CD4-positive, CD25-positive, alpha-beta regulatory T cell (primary cell): ENCODE measurements at regions not wholly inside any gene's neighbourhood (a gene's known extent, or its start where the extent isn't known, plus 50 kb on each side); places are given as distances from the start of the nearest gene placed in this dataset.

ENCODE experiments used
- ATAC-seq, 2 donors: fragments of 150-1000 bp; cut with Tn5 transposase; one replicate each; pipeline ENCODE4 v1.10.0; 2021; ENCODE audit warnings: low read depth in 2 of 2, moderate number of reproducible peaks in 2 of 2, moderate library complexity in 1 of 2
- DNase-seq, 3 donors: peaks; one replicate each; pipeline versions ENCODE4 v3.0.0 to v3.0.0-alpha.2; 2012 to 2022; ENCODE audit warnings: mixed read lengths in 1 of 3
- H3K27ac ChIP-seq: one replicate; pipeline ENCODE4 v1.7.0; 2013; ENCODE audit warnings: mild to moderate bottlenecking, low read length; ENCODE audit not compliant: insufficient read depth, poor library complexity, severe bottlenecking
- H3K27me3 ChIP-seq: one replicate; pipeline ENCODE4 v1.7.0; 2013; ENCODE audit warnings: low read length; ENCODE audit not compliant: control insufficient read depth, insufficient read depth
- H3K36me3 ChIP-seq: one replicate; pipeline ENCODE4 v1.7.0; 2013; ENCODE audit warnings: mild to moderate bottlenecking, low read length, moderate library complexity; ENCODE audit not compliant: control insufficient read depth, insufficient read depth
- H3K4me1 ChIP-seq: 2 replicates; pipeline ENCODE4 v1.7.0; 2013; ENCODE audit warnings: mild to moderate bottlenecking, low read length; ENCODE audit not compliant: insufficient read depth, control insufficient read depth, poor library complexity, severe bottlenecking
- H3K4me3 ChIP-seq: one replicate; pipeline ENCODE4 v1.7.0; 2013; ENCODE audit warnings: low read depth, mild to moderate bottlenecking, low read length, moderate library complexity
- H3K9me3 ChIP-seq, 2 experiments: 1 replicate in 1 of 2; 2 replicates in 1 of 2; pipeline ENCODE4 v1.7.0; 2013; ENCODE audit warnings: low read length in 2 of 2, mild to moderate bottlenecking in 1 of 2, moderate library complexity in 1 of 2; ENCODE audit not compliant: control insufficient read depth in 2 of 2
- H3K27ac Mint-ChIP-seq, 3 donors: one replicate each; pipeline ENCODE4 v1.8.0; 2020 to 2022; ENCODE audit warnings: mild to moderate bottlenecking in 3 of 3, mixed read lengths in 3 of 3, moderate library complexity in 2 of 3
- H3K27me3 Mint-ChIP-seq: one replicate; pipeline ENCODE4 v1.8.0; 2022; ENCODE audit warnings: mild to moderate bottlenecking, mixed read lengths
- H3K36me3 Mint-ChIP-seq: one replicate; pipeline ENCODE4 v1.8.0; 2020; ENCODE audit warnings: mixed read lengths
- H3K4me1 Mint-ChIP-seq, 4 donors: one replicate each; pipeline ENCODE4 v1.8.0; 2020 to 2022; ENCODE audit warnings: mixed read lengths in 4 of 4, mild to moderate bottlenecking in 1 of 4
- H3K4me3 Mint-ChIP-seq, 4 donors: one replicate each; pipeline ENCODE4 v1.8.0; 2020 to 2022; ENCODE audit warnings: mild to moderate bottlenecking in 4 of 4, mixed read lengths in 4 of 4, moderate library complexity in 3 of 4
- H3K9me3 Mint-ChIP-seq, 7 donors: one replicate each; pipeline ENCODE4 v1.8.0; 2020 to 2022; ENCODE audit warnings: mixed read lengths in 7 of 7, mild to moderate bottlenecking in 3 of 7, moderate library complexity in 2 of 7

DNA sequence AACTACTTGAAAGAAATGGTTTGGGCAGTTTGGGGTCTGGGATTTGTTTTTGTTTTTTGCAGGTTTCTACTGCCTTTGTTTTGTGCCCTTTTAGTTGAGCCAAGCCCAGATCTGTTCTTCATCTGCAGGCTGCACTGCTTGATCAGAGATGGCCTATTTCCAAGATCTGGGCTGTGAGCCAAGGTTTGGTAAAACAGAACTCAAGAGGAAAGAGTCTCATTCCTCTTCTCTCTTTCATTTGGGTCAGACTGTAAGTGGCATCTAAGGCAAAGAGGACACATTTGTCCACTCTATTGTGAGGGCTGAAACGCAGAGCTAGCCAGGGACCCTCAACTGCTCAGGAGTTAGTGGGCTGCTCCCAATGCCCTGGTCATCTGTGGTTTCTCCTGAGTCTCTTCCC lies 104.4 kb upstream of the UBE3A start:
- Mint-ChIP-seq H3K4me1 (no peaks in the 10 kb centered on the region), H3K27me3 (no peaks in the 10 kb centered on the region), H3K4me3 (no peak overlapping the region), H3K36me3 (no peaks in the 10 kb centered on the region), H3K27ac (no peak overlapping the region), H3K9me3 (peaks cover 0 to 9% (median 1%) of the 10 kb centered on the region in 7 donors)
- no peaks in the 10 kb centered on the region for H3K36me3 ChIP-seq
- H3K4me3 ChIP-seq, result no peak overlapping the region
- H3K27ac ChIP-seq, result no peak overlapping the region
- DNase-seq (no peak), ATAC-seq (no peak)
- H3K9me3 ChIP-seq, result peaks cover 0 to 8% of the 10 kb centered on the region in 2 experiments
- no peaks in the 10 kb centered on the region for H3K27me3 ChIP-seq
- no peaks in the 10 kb centered on the region for H3K4me1 ChIP-seq

DNA sequence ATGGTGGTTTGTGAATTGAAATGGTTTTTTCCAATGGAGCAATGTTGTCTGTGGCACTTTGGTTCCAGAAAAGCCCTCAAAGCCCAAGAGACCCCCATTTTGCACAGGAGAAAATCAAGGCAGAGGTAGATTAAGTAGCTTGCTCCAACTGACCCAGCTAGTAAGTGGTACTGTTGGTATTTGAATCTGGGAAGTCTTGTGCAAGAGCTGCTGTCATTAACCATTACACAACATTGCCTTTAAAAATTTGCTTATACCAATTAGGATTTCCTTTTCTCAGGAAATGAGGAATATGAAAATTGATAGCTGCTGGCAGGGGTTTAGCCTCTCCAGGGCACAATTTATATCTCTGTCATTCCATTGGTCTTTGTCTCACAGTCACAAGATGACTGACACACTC lies 102.4 kb upstream of the UBE3A start:
- Histone ChIP-seq H3K36me3 (no peaks in the 10 kb centered on the region), H3K9me3 (peaks cover 0 to 8% of the 10 kb centered on the region in 2 experiments), H3K27ac (no peak overlapping the region), H3K27me3 (no peaks in the 10 kb centered on the region), H3K4me1 (no peaks in the 10 kb centered on the region), H3K4me3 (no peak overlapping the region)
- no peak for DNase-seq
- peaks cover 0 to 7% (median 4%) of the 10 kb centered on the region in 7 donors for H3K9me3 Mint-ChIP-seq
- no peak overlapping the region for H3K27ac Mint-ChIP-seq
- H3K4me3 Mint-ChIP-seq, result no peak overlapping the region
- H3K4me1 Mint-ChIP-seq, result no peaks in the 10 kb centered on the region
- ATAC-seq, result no peak
- no peaks in the 10 kb centered on the region for H3K27me3 Mint-ChIP-seq
- H3K36me3 Mint-ChIP-seq, result no peaks in the 10 kb centered on the region

DNA sequence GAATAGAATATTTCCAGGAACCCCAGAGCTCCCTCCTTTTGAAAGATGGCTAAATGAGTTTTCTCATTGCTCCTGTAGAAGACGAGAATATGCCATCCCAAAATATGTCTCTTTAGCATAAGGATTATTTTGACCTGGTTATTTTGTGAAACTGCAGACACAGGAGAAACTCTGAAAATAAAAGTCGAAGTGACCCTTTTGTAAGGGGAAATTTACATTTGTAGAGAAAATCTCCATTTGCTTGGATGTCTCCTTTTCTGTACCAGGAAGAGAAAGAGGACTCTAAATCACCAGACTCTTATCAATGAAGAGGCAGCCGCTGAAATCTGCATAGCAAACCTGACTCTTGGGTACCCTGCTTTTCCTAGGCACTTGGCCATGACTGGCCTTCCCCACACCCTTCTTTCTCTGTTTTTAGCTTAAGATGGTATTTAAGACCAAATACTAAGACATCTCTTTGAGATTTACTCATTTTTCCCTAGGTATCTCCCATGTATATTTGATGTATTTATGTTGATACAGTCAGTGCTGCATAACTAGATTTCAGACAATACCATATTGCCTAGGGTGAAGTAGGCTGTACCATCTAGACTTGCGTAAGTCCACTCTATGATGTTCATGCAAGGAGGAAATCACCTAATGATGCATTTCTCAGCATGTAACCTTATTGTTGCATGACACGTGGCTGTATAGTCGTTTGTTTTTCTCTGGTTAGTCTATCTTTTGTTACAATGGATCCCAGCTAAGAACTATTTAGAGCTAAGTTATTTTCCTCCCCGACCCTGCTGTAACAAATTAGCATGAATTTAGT lies 98.2 kb upstream of the UBE3A start:
- H3K4me3 Mint-ChIP-seq, result no peak overlapping the region
- Histone ChIP-seq H3K4me3 (no peak overlapping the region), H3K9me3 (peaks cover 0 to 8% of the 10 kb centered on the region in 2 experiments), H3K4me1 (no peaks in the 10 kb centered on the region), H3K27ac (no peak overlapping the region), H3K27me3 (no peaks in the 10 kb centered on the region), H3K36me3 (no peaks in the 10 kb centered on the region)
- no peak for ATAC-seq
- peaks cover 0 to 10% (median 3%) of the 10 kb centered on the region in 7 donors for H3K9me3 Mint-ChIP-seq
- no peaks in the 10 kb centered on the region for H3K36me3 Mint-ChIP-seq
- no peaks in the 10 kb centered on the region for H3K27me3 Mint-ChIP-seq
- H3K27ac Mint-ChIP-seq, result no peak overlapping the region
- no peak for DNase-seq
- no peaks in the 10 kb centered on the region for H3K4me1 Mint-ChIP-seq

DNA sequence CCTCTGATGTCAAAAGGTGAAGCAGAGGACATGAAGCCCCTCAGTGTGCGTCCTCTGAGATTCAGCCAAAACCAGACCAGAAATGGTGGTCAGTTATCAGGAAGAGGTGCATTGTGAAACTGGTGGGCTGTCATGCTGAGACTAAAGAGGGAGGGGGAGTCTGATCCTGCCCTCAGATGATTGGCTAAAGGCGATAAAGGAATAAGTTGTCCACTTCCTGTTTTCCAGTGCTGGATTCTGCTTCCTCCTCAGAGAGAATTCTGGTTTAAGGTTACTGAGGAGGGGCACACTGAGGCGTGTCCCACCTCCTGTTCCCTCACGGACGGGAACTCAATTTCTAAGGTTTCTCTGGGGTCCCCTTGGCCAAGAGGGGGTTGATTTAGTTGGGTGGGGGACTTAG lies 97.0 kb upstream of the UBE3A start:
- Mint-ChIP-seq H3K27ac (no peak overlapping the region), H3K4me1 (no peaks in the 10 kb centered on the region), H3K27me3 (no peaks in the 10 kb centered on the region), H3K4me3 (no peak overlapping the region), H3K36me3 (no peaks in the 10 kb centered on the region), H3K9me3 (peaks cover 0 to 10% (median 3%) of the 10 kb centered on the region in 7 donors)
- no peaks in the 10 kb centered on the region for H3K4me1 ChIP-seq
- no peak for ATAC-seq
- H3K9me3 ChIP-seq, result no peaks in the 10 kb centered on the region
- no peaks in the 10 kb centered on the region for H3K36me3 ChIP-seq
- no peak overlapping the region for H3K4me3 ChIP-seq
- H3K27ac ChIP-seq, result no peak overlapping the region
- DNase-seq, result no peak
- no peaks in the 10 kb centered on the region for H3K27me3 ChIP-seq

DNA sequence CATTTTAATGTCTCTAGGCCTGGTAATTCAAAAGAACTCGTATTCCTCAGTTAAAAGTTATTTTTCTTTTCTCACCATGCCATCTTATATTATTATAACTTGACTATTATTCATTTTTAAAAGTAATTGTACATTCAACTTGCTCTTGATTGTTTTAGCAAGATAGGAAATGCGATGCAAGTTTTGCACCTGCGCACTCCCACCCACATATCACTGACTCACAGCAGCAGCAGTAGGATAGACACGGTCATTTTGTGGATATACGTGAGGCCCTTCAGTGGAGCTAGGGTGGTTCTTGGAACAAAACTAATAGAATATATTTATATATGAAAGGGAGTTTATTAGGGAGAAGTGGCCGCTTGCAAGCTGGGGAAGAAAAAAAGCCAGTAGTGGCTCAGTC lies 95.5 kb upstream of the UBE3A start:
- no peak for ATAC-seq
- no peaks in the 10 kb centered on the region for H3K27me3 Mint-ChIP-seq
- Histone ChIP-seq H3K27ac (no peak overlapping the region), H3K4me3 (no peak overlapping the region), H3K27me3 (no peaks in the 10 kb centered on the region), H3K36me3 (no peaks in the 10 kb centered on the region), H3K9me3 (peaks cover 2 to 6% of the 10 kb centered on the region in 2 experiments), H3K4me1 (no peaks in the 10 kb centered on the region)
- H3K4me3 Mint-ChIP-seq, result no peak overlapping the region
- H3K36me3 Mint-ChIP-seq, result no peaks in the 10 kb centered on the region
- peaks cover 0 to 10% (median 5%) of the 10 kb centered on the region in 7 donors for H3K9me3 Mint-ChIP-seq
- H3K4me1 Mint-ChIP-seq, result no peaks in the 10 kb centered on the region
- DNase-seq, result no peak
- H3K27ac Mint-ChIP-seq, result peak overlapping the region in 1 of 3 donors; percentile 78

DNA sequence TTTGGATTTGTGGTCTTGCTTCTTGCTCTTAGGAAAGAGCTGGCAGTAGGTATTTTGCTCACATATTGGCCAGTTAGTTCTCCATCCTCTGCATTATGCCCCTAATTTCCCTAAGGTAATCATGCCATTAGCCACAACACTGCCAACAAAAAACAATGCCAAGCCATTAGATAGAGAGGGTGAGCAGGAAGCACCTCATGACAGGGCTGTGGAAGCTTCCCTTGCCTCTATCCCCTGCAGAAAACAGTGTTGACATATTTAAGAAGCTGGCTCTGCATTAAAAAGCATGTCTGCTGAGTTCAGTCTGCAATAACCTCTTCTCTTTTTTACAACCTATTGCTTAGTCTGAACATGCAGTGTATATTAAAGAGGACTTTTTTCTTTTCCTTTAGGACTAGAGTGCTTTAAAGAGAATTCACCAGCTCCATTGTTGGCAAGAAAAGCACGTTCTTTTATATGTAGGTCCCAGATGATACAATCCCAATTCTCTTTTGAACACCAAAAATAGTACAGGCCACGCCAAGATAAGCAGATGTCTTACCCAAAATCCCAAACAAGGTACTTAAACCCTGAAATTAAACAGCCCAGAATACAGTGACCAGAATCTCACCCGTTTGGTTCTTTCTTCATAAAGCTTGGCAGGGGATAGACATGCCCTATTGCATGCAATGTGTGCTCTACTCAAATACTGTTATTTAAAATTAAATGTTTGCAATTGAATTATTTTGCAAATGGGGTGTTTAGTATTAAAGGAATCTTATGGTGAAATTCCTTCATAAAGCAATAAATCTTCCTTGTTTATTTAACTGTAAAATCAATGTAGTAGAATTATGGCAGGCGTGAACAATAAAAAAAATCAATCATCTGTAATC lies 93.7 kb upstream of the UBE3A start:
- Mint-ChIP-seq H3K27me3 (no peaks in the 10 kb centered on the region), H3K36me3 (no peaks in the 10 kb centered on the region), H3K9me3 (peaks cover 0 to 16% (median 6%) of the 10 kb centered on the region in 7 donors), H3K4me3 (no peak overlapping the region), H3K27ac (no peak overlapping the region), H3K4me1 (no peaks in the 10 kb centered on the region)
- Histone ChIP-seq H3K27ac (no peak overlapping the region), H3K4me1 (no peaks in the 10 kb centered on the region), H3K27me3 (no peaks in the 10 kb centered on the region), H3K36me3 (no peaks in the 10 kb centered on the region), H3K9me3 (peaks cover 2 to 6% of the 10 kb centered on the region in 2 experiments), H3K4me3 (no peak overlapping the region)
- DNase-seq (no peak), ATAC-seq (no peak)

DNA sequence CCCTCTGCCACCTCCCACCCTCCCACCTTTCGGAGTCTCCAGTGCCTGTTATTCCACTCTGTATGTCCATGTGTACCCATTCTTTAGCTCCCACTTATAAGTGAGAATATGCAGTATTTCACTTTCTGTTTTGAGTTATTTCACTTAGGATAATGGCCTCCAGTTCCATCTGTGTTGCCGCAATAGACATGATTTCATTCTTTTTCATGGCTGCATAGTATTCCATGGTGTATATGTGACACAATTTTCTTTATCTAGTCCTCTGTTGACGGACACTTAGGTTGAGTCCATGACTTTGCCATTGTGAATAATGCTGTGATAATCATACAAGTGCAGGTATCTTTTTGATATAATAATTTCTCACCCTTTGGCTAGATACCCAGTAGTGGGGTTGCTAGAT lies 91.0 kb upstream of the UBE3A start:
- H3K27me3 ChIP-seq, result no peaks in the 10 kb centered on the region
- Mint-ChIP-seq H3K27ac (no peak overlapping the region), H3K27me3 (no peaks in the 10 kb centered on the region), H3K4me3 (no peak overlapping the region), H3K9me3 (peaks cover 0 to 13% (median 3%) of the 10 kb centered on the region in 7 donors), H3K4me1 (no peaks in the 10 kb centered on the region), H3K36me3 (no peaks in the 10 kb centered on the region)
- ATAC-seq (no peak), DNase-seq (no peak)
- H3K36me3 ChIP-seq, result no peaks in the 10 kb centered on the region
- no peaks in the 10 kb centered on the region for H3K4me1 ChIP-seq
- no peak overlapping the region for H3K27ac ChIP-seq
- peaks cover 3 to 6% of the 10 kb centered on the region in 2 experiments for H3K9me3 ChIP-seq
- no peak overlapping the region for H3K4me3 ChIP-seq
